GM12878 (cell line): ENCODE measurements at regions not wholly inside any gene's neighbourhood (a gene's known extent, or its start where the extent isn't known, plus 50 kb on each side); places are given as distances from the start of the nearest gene placed in this dataset.
A peak's percentile ranks its signal among the peaks of the same experiment; 100 is the strongest.

Experiments used
- ATAC-seq: fragments of 200-7000 bp; cut with Tn5 transposase; 3 replicates; pipeline ENCODE4 v1.9.1; 2020; ENCODE audit warnings: mild to moderate bottlenecking, moderate library complexity
- BruUV-seq: library from RNA; stranded (reverse); fragments of 400-500 nt; replicated peaks from 2 replicates; lab custom pipeline; 2021; lab: Mats Ljungman, UMichigan
- CTCF ChIA-PET: fragments of 300-600 bp; sonication (Branson Sonifier 250); formaldehyde crosslinking; extraction: SDS; loops from one replicate; lab custom pipeline; 2021; ENCODE audit warnings: inconsistent platforms; lab: Yijun Ruan, JAX
- POLR2A ChIA-PET: fragments of 350-600 bp; formaldehyde crosslinking; extraction: SDS; loops from one replicate; lab custom pipeline; 2021; ENCODE audit warnings: inconsistent platforms; lab: Charles Lee
- RAD21 ChIA-PET: fragments of 300-600 bp; sonication (Branson Sonifier 250); formaldehyde crosslinking; loops from one replicate; lab custom pipeline; 2023; ENCODE audit warnings: antibody characterized with exemption; ENCODE audit not compliant: unreplicated experiment; lab: Charles Lee
- SMC1A ChIA-PET: fragments of 300-600 bp; sonication (Branson Sonifier 250); formaldehyde crosslinking; loops from one replicate; lab custom pipeline; 2023; ENCODE audit not compliant: unreplicated experiment, uncharacterized antibody; lab: Charles Lee
- DNase-seq: peaks from one replicate; pipeline ENCODE4 v3.0.0-alpha.2; 2011; ENCODE audit warnings: low read depth, low spot score
- FAIRE-seq: peaks from 3 replicates; lab custom pipeline; 2011; peaks lifted over from hg19 to GRCh38; lab: Jason Lieb, UNC
- H2AFZ ChIP-seq: 2 replicates; pipeline ENCODE4 v1.6.0; 2011; ENCODE audit warnings: low read depth, low read length, control low read depth; ENCODE audit not compliant: control insufficient read depth
- H3K27ac ChIP-seq: 2 replicates; pipeline ENCODE4 v1.5.1; 2011; ENCODE audit warnings: control low read depth; ENCODE audit not compliant: control insufficient read depth, insufficient read depth
- H3K27me3 ChIP-seq, 2 experiments: replicated peaks in 1 of 2; 2 replicates each; pipeline versions ENCODE4 v1.6.0 to v1.6.1; 2011; ENCODE audit warnings: low read length in 1 of 2; ENCODE audit not compliant: control insufficient read depth in 2 of 2, insufficient read depth in 2 of 2
- H3K36me3 ChIP-seq, 2 experiments: 2 replicates each; pipeline ENCODE4 v1.5.1; 2011; ENCODE audit warnings: low read length in 1 of 2; ENCODE audit not compliant: control insufficient read depth in 2 of 2, insufficient read depth in 2 of 2
- H3K4me1 ChIP-seq: 2 replicates; pipeline ENCODE4 v1.6.1; 2011; ENCODE audit warnings: mild to moderate bottlenecking, low read length, moderate library complexity, mixed read lengths; ENCODE audit not compliant: control insufficient read depth, insufficient read depth
- H3K4me2 ChIP-seq: 2 replicates; pipeline ENCODE4 v1.6.0; 2011; ENCODE audit warnings: control low read depth; ENCODE audit not compliant: control insufficient read depth, insufficient read depth
- H3K4me3 ChIP-seq: fragments of 200-600 bp; sonication (generic); 2 replicates; pipeline ENCODE4 v1.5.1; 2016
- H3K79me2 ChIP-seq: 2 replicates; pipeline ENCODE4 v1.6.0; 2011; ENCODE audit warnings: low read length; ENCODE audit not compliant: control insufficient read depth, insufficient read depth
- H3K9ac ChIP-seq: 2 replicates; pipeline ENCODE4 v1.8.0; 2011; ENCODE audit warnings: low read length, control low read depth, mixed read lengths; ENCODE audit not compliant: control insufficient read depth, insufficient read depth
- H3K9me3 ChIP-seq: replicated peaks from 3 replicates; pipeline ENCODE4 v1.5.1; 2011; ENCODE audit warnings: mild to moderate bottlenecking, low read length; ENCODE audit not compliant: control insufficient read depth, insufficient read depth
- H4K20me1 ChIP-seq: 2 replicates; pipeline ENCODE4 v1.6.0; 2011; ENCODE audit not compliant: control insufficient read depth, insufficient read depth
- BCL11A ChIP-seq: IDR thresholded peaks from 2 replicates; pipeline ENCODE4 v1.6.1; 2011; ENCODE audit warnings: low read depth, low read length
- BHLHE40 ChIP-seq, 2 experiments: fragments of 450-650 bp in 1 of 2; IDR thresholded peaks; 2 replicates each; pipeline ENCODE4 v1.6.1; 2011 to 2017; ENCODE audit warnings: low read depth in 2 of 2, borderline replicate concordance in 1 of 2, improper control_type of control experiment in 1 of 2, low read length in 1 of 2, mild to moderate bottlenecking in 1 of 2
- BMI1 ChIP-seq: fragments of 450-650 bp; IDR thresholded peaks from 2 replicates; pipeline ENCODE4 v1.6.1; 2016; ENCODE audit warnings: mild to moderate bottlenecking, moderate library complexity, borderline replicate concordance
- CREB1 ChIP-seq: IDR thresholded peaks from 2 replicates; pipeline ENCODE4 v1.6.1; 2012; ENCODE audit warnings: low read depth, mild to moderate bottlenecking, inconsistent platforms
- DPF2 ChIP-seq: fragments of 450-650 bp; IDR thresholded peaks from 2 replicates; pipeline ENCODE4 v1.6.1; 2017; ENCODE audit warnings: mild to moderate bottlenecking
- FOXK2 ChIP-seq: fragments of 450-650 bp; IDR thresholded peaks from 2 replicates; pipeline ENCODE4 v1.6.1; 2017; ENCODE audit warnings: mild to moderate bottlenecking, moderate library complexity
- FOXM1 ChIP-seq: IDR thresholded peaks from 2 replicates; pipeline ENCODE4 v1.6.1; 2012; ENCODE audit warnings: low read depth, mild to moderate bottlenecking, inconsistent platforms, low read length, moderate library complexity
- GABPA ChIP-seq: IDR thresholded peaks from 2 replicates; pipeline ENCODE4 v1.6.1; 2014; ENCODE audit warnings: antibody characterized with exemption, low read depth, mild to moderate bottlenecking, inconsistent platforms
- HCFC1 ChIP-seq: fragments of 150-350 bp; IDR thresholded peaks from 2 replicates; pipeline ENCODE4 v1.6.1; 2014; ENCODE audit warnings: low read length
- JUNB ChIP-seq: IDR thresholded peaks from 2 replicates; pipeline ENCODE4 v1.6.1; 2016; ENCODE audit warnings: antibody characterized with exemption, mild to moderate bottlenecking
- KDM1A ChIP-seq: fragments of 200-600 bp; sonication (generic); IDR thresholded peaks from 2 replicates; pipeline ENCODE4 v1.6.1; 2016; ENCODE audit warnings: borderline replicate concordance
- LARP7 ChIP-seq: fragments of 450-650 bp; IDR thresholded peaks from 2 replicates; pipeline ENCODE4 v1.6.1; 2017; ENCODE audit warnings: mild to moderate bottlenecking
- NFYB ChIP-seq: IDR thresholded peaks from 2 replicates; pipeline ENCODE4 v1.6.1; 2011; ENCODE audit warnings: low read depth, mild to moderate bottlenecking, low read length, improper control_type of control experiment, moderate library complexity; ENCODE audit not compliant: insufficient read depth
- NR2C1 ChIP-seq: fragments of 450-650 bp; IDR thresholded peaks from 2 replicates; pipeline ENCODE4 v1.6.1; 2017; ENCODE audit warnings: antibody characterized with exemption, mild to moderate bottlenecking, moderate library complexity
- NR2F1 ChIP-seq: fragments of 450-650 bp; conservative IDR thresholded peaks from 2 replicates; pipeline ENCODE4 v1.6.1; 2017; ENCODE audit warnings: mild to moderate bottlenecking
- PAX8 ChIP-seq: fragments of 450-650 bp; IDR thresholded peaks from 2 replicates; pipeline ENCODE4 v1.6.1; 2017; ENCODE audit warnings: mild to moderate bottlenecking, moderate library complexity
- RCOR1 ChIP-seq: conservative IDR thresholded peaks from 2 replicates; pipeline ENCODE4 v1.6.1; 2012; ENCODE audit warnings: low read depth, low read length, improper control_type of control experiment
- SMARCA5 ChIP-seq: fragments of 450-650 bp; IDR thresholded peaks from 2 replicates; pipeline ENCODE4 v1.6.1; 2017; ENCODE audit warnings: mild to moderate bottlenecking
- SREBF2 ChIP-seq: IDR thresholded peaks from 2 replicates; pipeline ENCODE4 v1.6.1; 2012; ENCODE audit warnings: mild to moderate bottlenecking, low read length
- STAT1 ChIP-seq: fragments of 450-650 bp; conservative IDR thresholded peaks from 2 replicates; pipeline ENCODE4 v1.6.1; 2014; ENCODE audit warnings: antibody characterized with exemption, mild to moderate bottlenecking
- SUPT20H ChIP-seq: IDR thresholded peaks from 2 replicates; pipeline ENCODE4 v1.6.1; 2011; ENCODE audit warnings: low read depth, mild to moderate bottlenecking, low read length, moderate library complexity, borderline replicate concordance; ENCODE audit not compliant: control insufficient read depth
- TCF3 ChIP-seq: IDR thresholded peaks from 2 replicates; pipeline ENCODE4 v1.6.1; 2012; ENCODE audit warnings: low read depth, mild to moderate bottlenecking, low read length, borderline replicate concordance; ENCODE audit not compliant: insufficient read depth
- WGBS: methylation state at CpG from one replicate; pipeline ENCODE4 v1.1.6; 2016; ENCODE audit warnings: low lambda C conversion rate; ENCODE audit not compliant: insufficient replicate concordance, insufficient coverage; ENCODE audit errors: missing lambda C conversion rate; 5-methylcytosine and 5-hydroxymethylcytosine counted together
- in situ Hi-C: fragments of 300-500 bp; cut with MboI; formaldehyde crosslinking; loops from 9 replicates; pipeline ENCODE4 v1.14.3; 2018; ENCODE audit warnings: mixed read lengths
- intact Hi-C: fragments of 100-400 bp; cut with micrococcal nuclease; formaldehyde crosslinking; loops from one replicate; pipeline ENCODE4 v1.14.2; 2022; ENCODE audit not compliant: unreplicated experiment
- TF ChIP-seq, protein P1 (sequence below): fragments of 450-650 bp; IDR thresholded peaks from 2 replicates; pipeline ENCODE4 v1.6.1; 2014; ENCODE audit warnings: mild to moderate bottlenecking
- TF ChIP-seq, protein P2 (sequence below): fragments of 450-650 bp; IDR thresholded peaks from 2 replicates; pipeline ENCODE4 v1.6.1; 2017; ENCODE audit warnings: antibody characterized with exemption, mild to moderate bottlenecking, moderate library complexity

GRCh38 chr7:121500360-121501058, 104.4 kb upstream of the FAM3C start:
- H3K27me3 ChIP-seq = no peaks in the 10 kb centered on the region
- no peak overlapping the region for H3K9ac ChIP-seq
- peaks cover 6% of the 10 kb centered on the region; the same call in 2 of the 3 replicates for H3K9me3 ChIP-seq
- WGBS = 47% methylated on average over 2 of the region's 2 CpGs
- intact Hi-C loops = loop anchor here (2.0 kb wide), 1 partner anchor 30 kb away; no protein-coding TSS in a partner anchor
- H4K20me1 ChIP-seq = no peaks in the 10 kb centered on the region
- ChIA-PET CTCF (interaction anchor here (1.3 to 2.2 kb wide), 4 partner anchors 11 to 104 kb away, joined by 3 to 6 read pairs (median 5); no protein-coding TSS in a partner anchor), SMC1A (interaction anchor here (0.6 to 1.8 kb wide), 14 partner anchors 9 to 134 kb away, joined by 3 to 8 read pairs (median 4); partner anchors contain the start of gene FAM3C), RAD21 (interaction anchor here (1.0 to 1.3 kb wide), 2 partner anchors 30 kb away, joined by 4 to 9 read pairs; no protein-coding TSS in a partner anchor), POLR2A (no interaction called here)
- no TSS peak for BruUV-seq
- H3K36me3 ChIP-seq = no peaks in the 10 kb centered on the region
- FAIRE-seq (no peak), ATAC-seq (peak; percentile 79), DNase-seq (no peak)
- in situ Hi-C loops = no loop called here
- H2AFZ ChIP-seq = no peak overlapping the region
- no peak overlapping the region for H3K4me2 ChIP-seq
- H3K4me3 ChIP-seq = no peak overlapping the region
- H3K4me1 ChIP-seq = no peaks in the 10 kb centered on the region
- H3K79me2 ChIP-seq = no peaks in the 10 kb centered on the region
- H3K27ac ChIP-seq = no peak overlapping the region
- TF ChIP-seq FOXK2 (no peak), HCFC1 (no peak), SREBF2 (no peak), BMI1 (no peak), TCF3 (no peak), JUNB (peak; percentile 63), STAT1 (no peak), DPF2 (0 out of 2 replicates have a peak, but pooled peaks have one; percentile 33), NFYB (no peak), LARP7 (no peak), CREB1 (no peak), NR2C1 (no peak), PAX8 (no peak), RCOR1 (no peak), GABPA (no peak), KDM1A (no peak), BCL11A (0 out of 2 replicates have a peak, but pooled peaks have one; percentile 33), SUPT20H (no peak), SMARCA5 (no peak), BHLHE40 (IDR thresholded peaks at IDR 0.05; ENCODE audit: borderline replicate concordance in 1 of 2, low read depth in 2 of 2, low read length in 1 of 2) (0 out of 4 replicates have a peak, but pooled peaks of 1 of the 2 experiments have one; percentile 6), FOXM1 (peak; percentile 43; the same call in 1 of the 2 replicates), NR2F1 (peak; percentile 68; the same call in 1 of the 2 replicates)
- TF ChIP-seq, protein P1, sequence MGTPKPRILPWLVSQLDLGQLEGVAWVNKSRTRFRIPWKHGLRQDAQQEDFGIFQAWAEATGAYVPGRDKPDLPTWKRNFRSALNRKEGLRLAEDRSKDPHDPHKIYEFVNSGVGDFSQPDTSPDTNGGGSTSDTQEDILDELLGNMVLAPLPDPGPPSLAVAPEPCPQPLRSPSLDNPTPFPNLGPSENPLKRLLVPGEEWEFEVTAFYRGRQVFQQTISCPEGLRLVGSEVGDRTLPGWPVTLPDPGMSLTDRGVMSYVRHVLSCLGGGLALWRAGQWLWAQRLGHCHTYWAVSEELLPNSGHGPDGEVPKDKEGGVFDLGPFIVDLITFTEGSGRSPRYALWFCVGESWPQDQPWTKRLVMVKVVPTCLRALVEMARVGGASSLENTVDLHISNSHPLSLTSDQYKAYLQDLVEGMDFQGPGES = no peak
- TF ChIP-seq, protein P2, sequence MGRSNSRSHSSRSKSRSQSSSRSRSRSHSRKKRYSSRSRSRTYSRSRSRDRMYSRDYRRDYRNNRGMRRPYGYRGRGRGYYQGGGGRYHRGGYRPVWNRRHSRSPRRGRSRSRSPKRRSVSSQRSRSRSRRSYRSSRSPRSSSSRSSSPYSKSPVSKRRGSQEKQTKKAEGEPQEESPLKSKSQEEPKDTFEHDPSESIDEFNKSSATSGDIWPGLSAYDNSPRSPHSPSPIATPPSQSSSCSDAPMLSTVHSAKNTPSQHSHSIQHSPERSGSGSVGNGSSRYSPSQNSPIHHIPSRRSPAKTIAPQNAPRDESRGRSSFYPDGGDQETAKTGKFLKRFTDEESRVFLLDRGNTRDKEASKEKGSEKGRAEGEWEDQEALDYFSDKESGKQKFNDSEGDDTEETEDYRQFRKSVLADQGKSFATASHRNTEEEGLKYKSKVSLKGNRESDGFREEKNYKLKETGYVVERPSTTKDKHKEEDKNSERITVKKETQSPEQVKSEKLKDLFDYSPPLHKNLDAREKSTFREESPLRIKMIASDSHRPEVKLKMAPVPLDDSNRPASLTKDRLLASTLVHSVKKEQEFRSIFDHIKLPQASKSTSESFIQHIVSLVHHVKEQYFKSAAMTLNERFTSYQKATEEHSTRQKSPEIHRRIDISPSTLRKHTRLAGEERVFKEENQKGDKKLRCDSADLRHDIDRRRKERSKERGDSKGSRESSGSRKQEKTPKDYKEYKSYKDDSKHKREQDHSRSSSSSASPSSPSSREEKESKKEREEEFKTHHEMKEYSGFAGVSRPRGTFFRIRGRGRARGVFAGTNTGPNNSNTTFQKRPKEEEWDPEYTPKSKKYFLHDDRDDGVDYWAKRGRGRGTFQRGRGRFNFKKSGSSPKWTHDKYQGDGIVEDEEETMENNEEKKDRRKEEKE = no peak
